ENCODE measurements at regions not wholly inside any gene's neighbourhood (a gene's known extent, or its start where the extent isn't known, plus 50 kb on each side); places are given as distances from the start of the nearest gene placed in this dataset.

- TF ChIP-seq CHD7 (IDR thresholded peaks at IDR 0.05; ENCODE audit: insufficient replicate concordance, low read length), result no peak
- no peak for TF ChIP-seq GABPA (IDR thresholded peaks at IDR 0.05; ENCODE audit: borderline replicate concordance, insufficient read depth, low read length)
- TF ChIP-seq FOSL1 (IDR thresholded peaks at IDR 0.05; ENCODE audit: insufficient read depth, low read depth, low read length), result no peak
- TF ChIP-seq ATF2 (IDR thresholded peaks at IDR 0.05; ENCODE audit: low read length), result no peak
- no peak for TF ChIP-seq SIX5 (IDR thresholded peaks at IDR 0.05; ENCODE audit: low read depth, low read length)
- no peak for TF ChIP-seq SP4 (IDR thresholded peaks at IDR 0.05; ENCODE audit: low read length)
- TF ChIP-seq SIN3A (conservative IDR thresholded peaks at IDR 0.05 in 1 of 2, IDR thresholded peaks at IDR 0.05 in 1 of 2; ENCODE audit: low read depth in 1 of 2, low read length in 2 of 2), result no peak
- TF ChIP-seq HDAC2 (IDR thresholded peaks at IDR 0.05; ENCODE audit: borderline replicate concordance in 1 of 2, low read depth in 2 of 2, low read length in 2 of 2), result no peak
These were observed 138.7 kb upstream of the PLEKHA5 start (continued) for GRCh38 chr12:18990856-18991255.

Data from H1 (cell line).